HG02798 (cell line): ENCODE measurements at regions not wholly inside any gene's neighbourhood (a gene's known extent, or its start where the extent isn't known, plus 50 kb on each side); places are given as distances from the start of the nearest gene placed in this dataset.

Source experiments
- ATAC-seq: cut with Tn5 transposase; IDR thresholded peaks from one replicate; pipeline ENCODE4 v1.9.1; 2021; ENCODE audit warnings: mild to moderate bottlenecking; ENCODE audit not compliant: unreplicated experiment, poor library complexity

GRCh38 chr5:1946776-1947175 is 64.1 kb upstream of the IRX4 start:
- ATAC-seq, result no peak

GRCh38 chr5:1946122-1946677 is 63.5 kb upstream of the IRX4 start:
- ATAC-seq, result no peak

DNA sequence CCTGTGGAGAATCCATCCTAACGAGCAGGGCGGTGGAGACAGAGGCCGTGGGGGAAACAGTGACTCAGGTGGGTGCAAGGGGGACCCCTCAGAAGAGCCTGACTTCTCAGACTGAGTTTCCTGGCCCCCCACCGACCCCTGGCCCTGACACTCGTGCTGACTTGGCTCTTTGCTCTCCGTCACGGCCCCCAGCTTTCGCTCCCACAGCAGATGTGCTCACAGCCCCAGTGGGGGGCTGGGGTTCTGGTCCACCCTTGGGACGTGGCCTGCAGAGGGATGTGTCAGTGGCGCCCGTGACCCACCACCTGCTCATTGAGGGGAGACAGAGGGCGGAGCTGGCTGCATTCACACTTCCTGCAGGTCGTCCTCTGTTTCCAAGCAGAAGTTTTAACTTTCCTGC is 62.9 kb upstream of the IRX4 start:
- no peak for ATAC-seq

DNA sequence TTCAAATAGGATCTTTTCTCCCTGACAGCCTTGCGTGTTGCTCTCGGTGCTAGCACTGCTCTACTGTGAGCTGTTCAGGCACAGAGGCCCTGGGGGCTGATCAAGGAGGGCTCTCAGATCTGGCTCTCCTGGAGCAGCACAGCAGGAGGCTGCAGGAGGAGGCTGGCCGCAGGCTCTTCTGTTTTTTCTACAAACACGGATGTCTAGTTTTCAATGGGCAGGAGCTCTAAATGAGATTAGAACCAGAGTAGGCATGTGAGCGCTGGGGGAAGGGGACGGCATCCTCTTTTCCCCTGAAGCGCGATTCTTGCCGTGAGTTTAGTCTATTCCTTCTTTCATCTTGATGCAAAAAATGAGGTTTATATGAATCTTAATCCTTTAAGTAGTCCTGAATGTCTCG is 61.7 kb upstream of the IRX4 start:
- no peak for ATAC-seq

GRCh38 chr5:1943481-1943880 is 60.8 kb upstream of the IRX4 start:
- ATAC-seq, result no peak

DNA sequence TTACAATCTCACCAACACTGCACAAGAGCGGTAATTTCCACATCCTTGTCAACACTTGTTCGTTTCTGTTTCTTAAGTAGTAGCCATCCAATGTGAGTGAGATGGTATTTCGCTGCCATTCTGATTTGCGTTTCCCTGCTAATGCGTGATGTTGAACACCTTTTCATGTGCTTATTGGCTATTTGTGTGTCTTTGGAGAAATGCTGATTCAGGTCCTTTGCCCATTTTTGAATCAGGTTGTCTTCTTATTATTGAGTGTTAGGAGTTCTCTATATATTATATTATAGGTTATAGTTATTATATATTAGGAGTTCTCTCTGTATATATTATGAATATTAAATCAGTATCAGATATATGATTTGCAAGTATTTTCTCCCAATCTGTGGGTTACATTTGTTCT is 59.9 kb upstream of the IRX4 start:
- ATAC-seq, result no peak

DNA sequence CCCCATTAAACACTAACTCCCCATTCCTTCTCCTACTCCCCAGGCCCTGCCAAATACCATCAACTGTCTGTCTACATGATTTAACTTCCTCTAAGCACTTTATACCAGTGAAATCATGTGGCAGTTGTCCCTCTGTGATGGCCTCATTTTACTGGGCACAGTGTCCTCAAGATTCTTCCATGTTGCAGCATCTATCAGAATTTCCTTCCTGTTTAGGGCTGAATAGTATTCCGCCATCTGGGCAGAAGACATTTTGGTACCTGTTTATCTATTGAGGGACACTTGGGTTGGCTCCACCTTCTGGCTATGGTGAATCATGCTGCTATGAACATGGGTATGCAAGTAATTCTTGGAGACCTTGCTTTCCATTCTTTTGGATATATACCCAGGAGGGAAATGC is 59.4 kb upstream of the IRX4 start:
- ATAC-seq, result no peak

GRCh38 chr5:1939256-1939655 is 56.5 kb upstream of the IRX4 start:
- ATAC-seq, result no peak

DNA sequence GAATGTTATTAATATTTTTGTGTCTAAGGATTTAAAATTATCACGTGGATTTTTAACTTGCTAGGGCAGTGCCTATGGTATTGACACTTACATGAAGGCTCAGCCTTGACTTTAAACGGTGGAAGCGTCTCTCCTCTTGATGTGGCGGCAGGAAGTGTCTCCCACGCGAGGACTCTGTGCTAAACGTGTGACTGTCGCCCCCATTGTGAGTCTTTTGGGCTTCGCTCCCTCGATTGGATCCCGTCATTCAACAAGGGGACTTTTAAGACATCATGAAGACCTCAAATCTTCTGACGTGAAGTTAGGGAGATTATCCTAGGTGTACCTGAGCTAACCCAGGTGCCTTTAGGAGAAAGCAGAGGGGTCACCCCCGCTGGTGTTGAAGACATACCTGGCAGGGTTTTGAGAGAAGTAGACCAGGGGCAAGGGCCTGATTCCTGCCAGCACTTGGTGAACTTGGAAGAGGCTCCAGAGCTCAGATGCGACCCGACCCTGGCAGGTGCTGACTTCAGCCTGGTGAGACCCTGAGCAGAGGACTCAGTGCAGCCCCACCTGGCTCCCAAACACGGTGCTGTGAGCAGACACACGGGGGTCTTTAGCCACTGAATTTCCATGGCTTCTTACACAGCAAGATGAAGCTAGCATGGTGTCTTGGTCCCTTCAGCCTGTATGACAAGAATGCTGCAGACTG is 55.7 kb upstream of the IRX4 start:
- no peak for ATAC-seq

DNA sequence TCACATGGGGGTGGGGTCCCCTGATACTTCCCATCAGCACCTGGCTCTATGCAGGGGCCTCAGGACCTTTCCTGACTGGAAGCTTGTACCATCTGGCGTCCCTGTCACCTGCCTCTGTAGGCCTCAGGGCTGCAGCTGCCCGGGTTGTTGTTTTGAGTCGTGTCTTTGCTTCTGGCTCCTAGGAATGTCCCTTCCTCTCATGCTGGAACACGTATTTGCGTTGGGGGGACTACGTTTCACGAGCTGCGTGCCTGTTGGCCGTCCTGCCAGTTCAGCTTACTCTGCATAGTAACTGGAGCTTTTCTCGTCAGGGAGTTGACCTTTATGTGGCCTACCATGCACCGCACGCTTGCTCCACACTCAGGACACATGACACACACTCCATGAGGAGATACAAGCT is 54.9 kb upstream of the IRX4 start:
- no peak for ATAC-seq

GRCh38 chr5:1936901-1937300 is 54.2 kb upstream of the IRX4 start:
- ATAC-seq, result no peak

GRCh38 chr5:1936413-1936812 is 53.7 kb upstream of the IRX4 start:
- no peak for ATAC-seq

GRCh38 chr5:1934801-1935429 is 52.2 kb upstream of the IRX4 start:
- no peak for ATAC-seq

DNA sequence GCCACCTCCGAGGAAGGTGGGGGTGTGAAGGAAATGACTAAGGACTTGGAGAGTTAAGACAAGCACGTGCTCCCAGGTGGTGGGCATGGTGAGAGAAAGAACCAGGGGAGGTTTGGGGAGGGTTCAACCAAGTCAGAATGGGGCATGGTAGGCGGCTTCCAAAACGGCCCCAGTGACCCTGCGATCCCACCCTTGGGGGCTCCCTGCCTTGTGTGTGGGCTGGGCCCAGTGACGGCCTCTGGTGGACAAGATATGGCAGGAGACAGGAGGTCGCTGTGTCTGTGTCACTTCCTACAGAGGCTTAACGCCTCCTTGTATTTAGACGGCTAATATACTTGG is 51.3 kb upstream of the IRX4 start:
- no peak for ATAC-seq

GRCh38 chr5:1933364-1934055 is 50.8 kb upstream of the IRX4 start:
- no peak for ATAC-seq
